Thyroid gland (tissue), 4 donors: ENCODE measurements at regions not wholly inside any gene's neighbourhood (a gene's known extent, or its start where the extent isn't known, plus 50 kb on each side); places are given as distances from the start of the nearest gene placed in this dataset.

Experiments used
- POLR2A ChIP-seq, 2 donors: fragments of 450-650 bp; IDR thresholded peaks; one replicate each; pipeline ENCODE4 v1.6.1; 2017; ENCODE audit warnings: antibody characterized with exemption in 2 of 2, mild to moderate bottlenecking in 2 of 2, moderate library complexity in 1 of 2
- TF ChIP-seq, protein P1 (sequence below), 6 experiments: fragments of 200-600 bp in 3 of 6; fragments of 450-650 bp in 3 of 6; sonication (generic) in 3 of 6; IDR thresholded peaks; one replicate each; pipeline ENCODE4 v1.5.1; 2016 to 2019; ENCODE audit warnings: antibody characterized with exemption in 6 of 6, mild to moderate bottlenecking in 2 of 6, inconsistent platforms in 1 of 6, moderate library complexity in 1 of 6

DNA sequence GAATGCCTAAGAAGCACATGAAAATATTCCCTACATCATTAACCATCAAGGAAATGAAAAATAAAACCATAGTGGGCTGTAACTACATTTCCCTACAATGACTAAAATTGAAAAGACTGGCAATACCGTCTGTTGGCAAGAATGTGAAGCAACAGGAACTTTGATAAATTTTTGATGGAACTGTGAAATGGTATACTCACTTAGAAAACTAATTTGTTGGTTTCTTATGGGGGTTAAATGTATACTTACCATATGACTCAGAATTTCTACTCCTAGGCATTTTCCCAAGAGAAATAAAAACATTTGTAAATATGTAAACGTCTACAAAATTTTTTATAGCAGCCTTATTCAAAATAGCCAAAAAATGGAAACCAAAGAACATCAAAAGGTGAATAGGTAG, 121.4 kb upstream of the PLEKHA5 start:
- TF ChIP-seq, protein P1, sequence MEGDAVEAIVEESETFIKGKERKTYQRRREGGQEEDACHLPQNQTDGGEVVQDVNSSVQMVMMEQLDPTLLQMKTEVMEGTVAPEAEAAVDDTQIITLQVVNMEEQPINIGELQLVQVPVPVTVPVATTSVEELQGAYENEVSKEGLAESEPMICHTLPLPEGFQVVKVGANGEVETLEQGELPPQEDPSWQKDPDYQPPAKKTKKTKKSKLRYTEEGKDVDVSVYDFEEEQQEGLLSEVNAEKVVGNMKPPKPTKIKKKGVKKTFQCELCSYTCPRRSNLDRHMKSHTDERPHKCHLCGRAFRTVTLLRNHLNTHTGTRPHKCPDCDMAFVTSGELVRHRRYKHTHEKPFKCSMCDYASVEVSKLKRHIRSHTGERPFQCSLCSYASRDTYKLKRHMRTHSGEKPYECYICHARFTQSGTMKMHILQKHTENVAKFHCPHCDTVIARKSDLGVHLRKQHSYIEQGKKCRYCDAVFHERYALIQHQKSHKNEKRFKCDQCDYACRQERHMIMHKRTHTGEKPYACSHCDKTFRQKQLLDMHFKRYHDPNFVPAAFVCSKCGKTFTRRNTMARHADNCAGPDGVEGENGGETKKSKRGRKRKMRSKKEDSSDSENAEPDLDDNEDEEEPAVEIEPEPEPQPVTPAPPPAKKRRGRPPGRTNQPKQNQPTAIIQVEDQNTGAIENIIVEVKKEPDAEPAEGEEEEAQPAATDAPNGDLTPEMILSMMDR (IDR thresholded peaks at IDR 0.05): no peak
- no peak for TF ChIP-seq POLR2A (IDR thresholded peaks at IDR 0.05)
